ENCODE measurements at regions not wholly inside any gene's neighbourhood (a gene's known extent, or its start where the extent isn't known, plus 50 kb on each side); places are given as distances from the start of the nearest gene placed in this dataset.

- Mint-ChIP-seq H3K27me3 (ENCODE audit: insufficient read depth, low read depth, poor library complexity) (peaks cover 4% of the 10 kb centered on the region), H3K9me3 (peaks cover 6% of the 10 kb centered on the region), H3K27ac (no peak overlapping the region), H3K36me3 (ENCODE audit: low read depth) (no peaks in the 10 kb centered on the region), H3K4me1 (no peaks in the 10 kb centered on the region), H3K4me3 (no peak overlapping the region)
- no peak overlapping the region for H3K27ac ChIP-seq (ENCODE audit: low read depth)
- H3K4me2 ChIP-seq = no peak overlapping the region
- H3K79me2 ChIP-seq (replicated peaks; ENCODE audit: insufficient read depth) = no peaks in the 10 kb centered on the region
- H3K27me3 ChIP-seq (ENCODE audit: insufficient read depth) = no peaks in the 10 kb centered on the region
- DNase-seq (ENCODE audit: low spot score) (no peak), ATAC-seq (no peak)
- no peaks in the 10 kb centered on the region for H4K20me1 ChIP-seq (replicated peaks; ENCODE audit: insufficient read depth)
- H3K36me3 ChIP-seq (ENCODE audit: insufficient read depth) = no peaks in the 10 kb centered on the region
- H2AFZ ChIP-seq = no peak overlapping the region
- H3K4me1 ChIP-seq (ENCODE audit: insufficient read depth) = no peaks in the 10 kb centered on the region
- no peak overlapping the region for H3K4me3 ChIP-seq
- TF ChIP-seq POLR2AphosphoS5 (IDR thresholded peaks at IDR 0.05; ENCODE audit: low read depth) (no peak), ZNF114 (CRISPR knock-in tag; IDR thresholded peaks at IDR 0.05) (no peak), EZH2phosphoT487 (IDR thresholded peaks at IDR 0.05; ENCODE audit: unreplicated experiment) (no peak), REST (IDR thresholded peaks at IDR 0.05; ENCODE audit: unreplicated experiment) (no peak), EZH2 (IDR thresholded peaks at IDR 0.05; ENCODE audit: low read depth, unreplicated experiment) (no peak), ZNF462 (CRISPR knock-in tag; IDR thresholded peaks at IDR 0.05) (no peak), ZNF331 (CRISPR knock-in tag; IDR thresholded peaks at IDR 0.05; ENCODE audit: low read depth) (no peak), STAT1 (IDR thresholded peaks at IDR 0.05; ENCODE audit: unreplicated experiment) (no peak), CREB1 (CRISPR knock-in tag; IDR thresholded peaks at IDR 0.05; ENCODE audit: low read depth) (no peak), CTCF (conservative IDR thresholded peaks at IDR 0.05; ENCODE audit: low read depth in 2 of 2) (no peak), NANOG (IDR thresholded peaks at IDR 0.05; ENCODE audit: borderline replicate concordance) (no peak), JUNB (IDR thresholded peaks at IDR 0.05; ENCODE audit: unreplicated experiment) (no peak)
- TF ChIP-seq, protein P1, sequence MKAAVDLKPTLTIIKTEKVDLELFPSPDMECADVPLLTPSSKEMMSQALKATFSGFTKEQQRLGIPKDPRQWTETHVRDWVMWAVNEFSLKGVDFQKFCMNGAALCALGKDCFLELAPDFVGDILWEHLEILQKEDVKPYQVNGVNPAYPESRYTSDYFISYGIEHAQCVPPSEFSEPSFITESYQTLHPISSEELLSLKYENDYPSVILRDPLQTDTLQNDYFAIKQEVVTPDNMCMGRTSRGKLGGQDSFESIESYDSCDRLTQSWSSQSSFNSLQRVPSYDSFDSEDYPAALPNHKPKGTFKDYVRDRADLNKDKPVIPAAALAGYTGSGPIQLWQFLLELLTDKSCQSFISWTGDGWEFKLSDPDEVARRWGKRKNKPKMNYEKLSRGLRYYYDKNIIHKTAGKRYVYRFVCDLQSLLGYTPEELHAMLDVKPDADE (IDR thresholded peaks at IDR 0.05) = no peak
- H3K9me2 ChIP-seq (ENCODE audit: insufficient read depth) = no peaks in the 10 kb centered on the region
- no peaks in the 10 kb centered on the region for H3F3A ChIP-seq (replicated peaks; ENCODE audit: low read depth)
Observed at GRCh38 chr9:34825775-34826174, 115.8 kb upstream of the CCL21 start.
